Stomach (tissue), 4 donors: ENCODE measurements at regions not wholly inside any gene's neighbourhood (a gene's known extent, or its start where the extent isn't known, plus 50 kb on each side); places are given as distances from the start of the nearest gene placed in this dataset.

Experiments
- CTCF ChIP-seq, 7 experiments: fragments of 450-650 bp in 4 of 7; fragments of 200-600 bp in 3 of 7; sonication (generic) in 3 of 7; IDR thresholded peaks; one replicate each; pipeline ENCODE4 v1.5.1; 2016 to 2019; ENCODE audit warnings: antibody characterized with exemption in 7 of 7, control low read depth in 2 of 7, mild to moderate bottlenecking in 1 of 7
- EP300 ChIP-seq: sonication (generic); formaldehyde crosslinking; IDR thresholded peaks from one replicate; pipeline ENCODE4 v1.6.1; 2017; ENCODE audit warnings: antibody characterized with exemption

GRCh38 chr4:23165669-23166068, 472.9 kb downstream of the GBA3 start:
- TF ChIP-seq CTCF (IDR thresholded peaks at IDR 0.05) (no peak), EP300 (no peak)
